ENCODE measurements at regions not wholly inside any gene's neighbourhood (a gene's known extent, or its start where the extent isn't known, plus 50 kb on each side); places are given as distances from the start of the nearest gene placed in this dataset.

GRCh38 chr10:53749439-53749838 lies 976.9 kb upstream of the MBL2 start:
- no peak for DNase-seq (ENCODE audit: low read depth in 3 of 3, low spot score in 2 of 3)

GRCh38 chr10:53748319-53748718 lies 975.7 kb upstream of the MBL2 start:
- DNase-seq (ENCODE audit: low read depth in 3 of 3, low spot score in 2 of 3), result no peak

- DNase-seq (ENCODE audit: low read depth in 3 of 3, low spot score in 2 of 3), result no peak
These were observed 972.2 kb upstream of the MBL2 start for GRCh38 chr10:53744746-53745145.

- no peak for DNase-seq (ENCODE audit: low read depth in 3 of 3, low spot score in 2 of 3)
These were observed 971.6 kb upstream of the MBL2 start for GRCh38 chr10:53744176-53744575.

GRCh38 chr10:53737132-53737531 lies 964.5 kb upstream of the MBL2 start:
- no peak for DNase-seq (ENCODE audit: low read depth in 3 of 3, low spot score in 2 of 3)

- DNase-seq (ENCODE audit: low read depth in 3 of 3, low spot score in 2 of 3), result no peak
These were observed 954.3 kb upstream of the MBL2 start for GRCh38 chr10:53726921-53727320.

GRCh38 chr10:53724581-53724980 lies 952.0 kb upstream of the MBL2 start:
- no peak for DNase-seq (ENCODE audit: low read depth in 3 of 3, low spot score in 2 of 3)

- no peak for DNase-seq (ENCODE audit: low read depth in 3 of 3, low spot score in 2 of 3)
These were observed 947.1 kb upstream of the MBL2 start for GRCh38 chr10:53719658-53720057.

- DNase-seq (ENCODE audit: low read depth in 3 of 3, low spot score in 2 of 3), result no peak
These were observed 943.6 kb upstream of the MBL2 start for GRCh38 chr10:53716156-53716555.

- no peak for DNase-seq (ENCODE audit: low read depth in 3 of 3, low spot score in 2 of 3)
These were observed 940.8 kb upstream of the MBL2 start for GRCh38 chr10:53713431-53713830.

- peak in 1 of 3 donors; percentile 21 for DNase-seq (ENCODE audit: low read depth in 3 of 3, low spot score in 2 of 3)
These were observed 929.9 kb upstream of the MBL2 start for GRCh38 chr10:53702489-53702888.

GRCh38 chr10:53701213-53701612 lies 928.6 kb upstream of the MBL2 start:
- DNase-seq (ENCODE audit: low read depth in 3 of 3, low spot score in 2 of 3), result no peak

GRCh38 chr10:53700278-53700677 lies 927.7 kb upstream of the MBL2 start:
- DNase-seq (ENCODE audit: low read depth in 3 of 3, low spot score in 2 of 3), result no peak

- no peak for DNase-seq (ENCODE audit: low read depth in 3 of 3, low spot score in 2 of 3)
These were observed 927.1 kb upstream of the MBL2 start for GRCh38 chr10:53699684-53700083.

- no peak for DNase-seq (ENCODE audit: low read depth in 3 of 3, low spot score in 2 of 3)
These were observed 926.6 kb upstream of the MBL2 start for GRCh38 chr10:53699231-53699630.

GRCh38 chr10:53697038-53697437 lies 924.5 kb upstream of the MBL2 start:
- no peak for DNase-seq (ENCODE audit: low read depth in 3 of 3, low spot score in 2 of 3)

- DNase-seq (ENCODE audit: low read depth in 3 of 3, low spot score in 2 of 3), result no peak
These were observed 918.1 kb upstream of the MBL2 start for GRCh38 chr10:53690524-53691240.

GRCh38 chr10:53687800-53688199 lies 915.2 kb upstream of the MBL2 start:
- no peak for DNase-seq (ENCODE audit: low read depth in 3 of 3, low spot score in 2 of 3)

- DNase-seq (ENCODE audit: low read depth in 3 of 3, low spot score in 2 of 3), result no peak
These were observed 910.3 kb upstream of the MBL2 start for GRCh38 chr10:53682885-53683284.

GRCh38 chr10:53682458-53682857 lies 909.9 kb upstream of the MBL2 start:
- no peak for DNase-seq (ENCODE audit: low read depth in 3 of 3, low spot score in 2 of 3)

- DNase-seq (ENCODE audit: low read depth in 3 of 3, low spot score in 2 of 3), result no peak
These were observed 907.1 kb upstream of the MBL2 start for GRCh38 chr10:53679666-53680065.

GRCh38 chr10:53675177-53675576 lies 902.6 kb upstream of the MBL2 start:
- no peak for DNase-seq (ENCODE audit: low read depth in 3 of 3, low spot score in 2 of 3)

- no peak for DNase-seq (ENCODE audit: low read depth in 3 of 3, low spot score in 2 of 3)
These were observed 894.5 kb upstream of the MBL2 start for GRCh38 chr10:53667063-53667462.
